OCI-LY7 (cell line): ENCODE measurements at regions not wholly inside any gene's neighbourhood (a gene's known extent, or its start where the extent isn't known, plus 50 kb on each side); places are given as distances from the start of the nearest gene placed in this dataset.

Experiments used
- BruUV-seq: library from RNA; stranded (reverse); fragments of 400-500 nt; replicated peaks from 2 replicates; lab custom pipeline; 2021; lab: Mats Ljungman, UMichigan
- CTCF ChIA-PET: fragments of 300-600 bp; sonication (Branson Sonifier 250); formaldehyde crosslinking; loops from one replicate; lab custom pipeline; 2022; ENCODE audit warnings: antibody characterized with exemption; ENCODE audit not compliant: unreplicated experiment; lab: Charles Lee
- POLR2A ChIA-PET: fragments of 300-600 bp; sonication (Branson Sonifier 250); formaldehyde crosslinking; loops from one replicate; lab custom pipeline; 2022; ENCODE audit warnings: antibody characterized with exemption; lab: Charles Lee
- DNase-seq: peaks from one replicate; pipeline ENCODE4 v3.0.0-alpha.2; 2015; ENCODE audit warnings: low spot score
- H2AFZ ChIP-seq: fragments of 200-600 bp; sonication (generic), shearing (Covaris generic); 2 replicates; pipeline ENCODE4 v1.6.1; 2014; ENCODE audit warnings: mild to moderate bottlenecking, antibody characterized with exemption, low read length, moderate library complexity
- H3K27ac ChIP-seq: fragments of 200-600 bp; sonication (generic); 2 replicates; pipeline ENCODE4 v1.5.1; 2014; ENCODE audit warnings: mixed run types, low read depth, mild to moderate bottlenecking, moderate library complexity, low read length, inconsistent platforms; ENCODE audit not compliant: poor library complexity, severe bottlenecking
- H3K36me3 ChIP-seq: fragments of 200-600 bp; sonication (generic); 2 replicates; pipeline ENCODE4 v1.6.1; 2014; ENCODE audit warnings: mild to moderate bottlenecking, antibody characterized with exemption, low read length, moderate library complexity, mixed read lengths; ENCODE audit not compliant: insufficient read depth
- H3K4me1 ChIP-seq: fragments of 200-600 bp; sonication (generic); 2 replicates; pipeline ENCODE4 v1.5.1; 2014; ENCODE audit warnings: mild to moderate bottlenecking, low read length; ENCODE audit not compliant: insufficient read depth, poor library complexity, severe bottlenecking
- H3K4me2 ChIP-seq: fragments of 200-600 bp; sonication (generic); 2 replicates; pipeline ENCODE4 v1.6.1; 2014; ENCODE audit warnings: mild to moderate bottlenecking, low read length
- H3K4me3 ChIP-seq: fragments of 200-600 bp; sonication (generic); 2 replicates; pipeline ENCODE4 v1.5.1; 2014; ENCODE audit warnings: mild to moderate bottlenecking, low read depth, low read length; ENCODE audit not compliant: poor library complexity, severe bottlenecking
- H3K79me2 ChIP-seq: fragments of 200-600 bp; sonication (generic); 2 replicates; pipeline ENCODE4 v1.6.1; 2016; ENCODE audit warnings: low read depth, mild to moderate bottlenecking, low read length, moderate library complexity, mixed read lengths; ENCODE audit not compliant: insufficient read depth
- H3K9me2 ChIP-seq: fragments of 200-600 bp; sonication (generic); 2 replicates; pipeline ENCODE4 v1.6.1; 2016; ENCODE audit warnings: mild to moderate bottlenecking, low read length, mixed read lengths; ENCODE audit not compliant: insufficient read depth
- H3K9me3 ChIP-seq: fragments of 200-600 bp; sonication (generic); 2 replicates; pipeline ENCODE4 v1.6.1; 2014; ENCODE audit warnings: mild to moderate bottlenecking, mixed run types, low read length, mixed read lengths
- H4K20me1 ChIP-seq: fragments of 200-600 bp; sonication (generic); 2 replicates; pipeline ENCODE4 v1.6.1; 2014; ENCODE audit warnings: mild to moderate bottlenecking, antibody characterized with exemption, low read length, moderate library complexity, mixed read lengths; ENCODE audit not compliant: insufficient read depth
- EZH2phosphoT487 ChIP-seq: fragments of 200-600 bp; sonication (generic); IDR thresholded peaks from 2 replicates; pipeline ENCODE4 v1.6.1; 2018; ENCODE audit warnings: low read depth, borderline replicate concordance, mild to moderate bottlenecking, mixed run types, antibody characterized with exemption, low read length, moderate library complexity, mixed read lengths
- intact Hi-C: fragments of 100-400 bp; cut with micrococcal nuclease; formaldehyde crosslinking; loops from one replicate; pipeline ENCODE4 v1.10.0; 2022; ENCODE audit not compliant: unreplicated experiment
- TF ChIP-seq, protein P1 (sequence below): fragments of 200-600 bp; sonication (generic); conservative IDR thresholded peaks from 2 replicates; pipeline ENCODE4 v1.5.1; 2014; ENCODE audit warnings: mild to moderate bottlenecking, antibody characterized with exemption, low read length, moderate library complexity, mixed read lengths

DNA sequence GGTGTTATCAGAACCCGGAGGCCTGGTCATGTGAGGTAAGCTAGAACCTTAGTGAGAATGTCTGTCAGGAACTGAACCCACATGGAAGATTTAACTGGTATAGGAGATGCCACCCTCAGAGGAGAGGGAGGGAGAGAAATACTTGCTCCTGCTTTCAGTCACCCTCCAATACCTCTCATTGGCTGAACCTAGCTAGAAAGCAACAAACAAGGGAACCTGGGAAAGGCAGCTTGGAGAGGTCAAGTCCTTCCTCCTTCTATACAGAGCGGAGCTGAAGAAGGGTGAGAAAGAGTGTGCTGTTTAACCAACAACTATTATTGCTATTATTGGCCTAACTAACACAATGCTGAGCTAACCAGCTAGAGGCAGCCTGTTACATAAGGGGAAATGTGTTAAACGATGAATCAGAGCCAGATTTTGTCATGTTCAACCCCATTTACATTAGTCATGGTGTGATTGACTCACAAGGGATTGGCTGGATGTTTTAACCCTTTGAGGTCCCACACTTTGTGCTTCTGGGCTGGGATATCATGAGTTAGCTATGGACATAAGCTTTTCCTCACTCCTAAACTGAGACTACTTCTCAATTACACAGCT lies 96.5 kb upstream of the ESX1 start:
- no peaks in the 10 kb centered on the region for H4K20me1 ChIP-seq
- H3K27ac ChIP-seq = no peak overlapping the region
- POLR2A ChIA-PET = no interaction called here
- DNase-seq = no peak
- intact Hi-C loops = no loop called here
- TF ChIP-seq EZH2phosphoT487 = no peak
- TF ChIP-seq, protein P1, sequence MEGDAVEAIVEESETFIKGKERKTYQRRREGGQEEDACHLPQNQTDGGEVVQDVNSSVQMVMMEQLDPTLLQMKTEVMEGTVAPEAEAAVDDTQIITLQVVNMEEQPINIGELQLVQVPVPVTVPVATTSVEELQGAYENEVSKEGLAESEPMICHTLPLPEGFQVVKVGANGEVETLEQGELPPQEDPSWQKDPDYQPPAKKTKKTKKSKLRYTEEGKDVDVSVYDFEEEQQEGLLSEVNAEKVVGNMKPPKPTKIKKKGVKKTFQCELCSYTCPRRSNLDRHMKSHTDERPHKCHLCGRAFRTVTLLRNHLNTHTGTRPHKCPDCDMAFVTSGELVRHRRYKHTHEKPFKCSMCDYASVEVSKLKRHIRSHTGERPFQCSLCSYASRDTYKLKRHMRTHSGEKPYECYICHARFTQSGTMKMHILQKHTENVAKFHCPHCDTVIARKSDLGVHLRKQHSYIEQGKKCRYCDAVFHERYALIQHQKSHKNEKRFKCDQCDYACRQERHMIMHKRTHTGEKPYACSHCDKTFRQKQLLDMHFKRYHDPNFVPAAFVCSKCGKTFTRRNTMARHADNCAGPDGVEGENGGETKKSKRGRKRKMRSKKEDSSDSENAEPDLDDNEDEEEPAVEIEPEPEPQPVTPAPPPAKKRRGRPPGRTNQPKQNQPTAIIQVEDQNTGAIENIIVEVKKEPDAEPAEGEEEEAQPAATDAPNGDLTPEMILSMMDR = no peak
- H3K4me1 ChIP-seq = no peaks in the 10 kb centered on the region
- no peaks in the 10 kb centered on the region for H3K9me2 ChIP-seq
- H3K79me2 ChIP-seq = no peaks in the 10 kb centered on the region
- H3K36me3 ChIP-seq = no peaks in the 10 kb centered on the region
- H3K4me3 ChIP-seq = no peak overlapping the region
- no peak overlapping the region for H3K4me2 ChIP-seq
- no peak overlapping the region for H2AFZ ChIP-seq
- BruUV-seq = no TSS peak
- H3K9me3 ChIP-seq = no peaks in the 10 kb centered on the region
- CTCF ChIA-PET = no interaction called here

DNA sequence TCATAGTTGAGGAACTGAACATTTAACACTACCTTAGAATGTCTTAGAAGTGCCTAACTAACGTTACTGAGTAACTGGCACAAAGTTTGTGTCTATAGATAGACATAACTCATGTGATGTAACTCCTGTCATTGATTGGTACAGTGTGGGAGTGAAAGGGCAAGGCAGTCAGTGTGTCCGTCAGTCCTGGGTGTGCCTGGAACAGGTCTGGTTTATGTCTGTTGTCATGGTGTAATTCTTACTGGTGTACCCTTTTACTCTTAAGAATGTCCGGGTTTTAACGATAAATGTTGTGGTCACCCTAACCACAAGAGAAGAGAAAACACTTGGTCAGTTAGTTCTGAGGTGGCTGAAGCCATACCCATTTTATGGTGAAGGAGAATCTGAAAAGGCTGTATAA lies 93.1 kb upstream of the ESX1 start:
- no peak overlapping the region for H2AFZ ChIP-seq
- intact Hi-C loops = no loop called here
- BruUV-seq = no TSS peak
- H3K9me2 ChIP-seq = no peaks in the 10 kb centered on the region
- no peaks in the 10 kb centered on the region for H3K9me3 ChIP-seq
- DNase-seq = no peak
- no peak overlapping the region for H3K4me2 ChIP-seq
- no peak overlapping the region for H3K27ac ChIP-seq
- TF ChIP-seq, protein P1 = no peak
- TF ChIP-seq EZH2phosphoT487 = no peak
- H3K4me1 ChIP-seq = no peaks in the 10 kb centered on the region
- no peaks in the 10 kb centered on the region for H3K79me2 ChIP-seq
- H3K4me3 ChIP-seq = no peak overlapping the region
- no peaks in the 10 kb centered on the region for H4K20me1 ChIP-seq
- POLR2A ChIA-PET = no interaction called here
- CTCF ChIA-PET = no interaction called here
- H3K36me3 ChIP-seq = no peaks in the 10 kb centered on the region

GRCh38 chrX:104343428-104344129 lies 88.8 kb upstream of the ESX1 start:
- H3K9me3 ChIP-seq = no peaks in the 10 kb centered on the region
- no TSS peak for BruUV-seq
- H3K79me2 ChIP-seq = no peaks in the 10 kb centered on the region
- H3K4me3 ChIP-seq = no peak overlapping the region
- H3K27ac ChIP-seq = no peak overlapping the region
- ChIA-PET POLR2A (no interaction called here), CTCF (no interaction called here)
- no peaks in the 10 kb centered on the region for H4K20me1 ChIP-seq
- H3K4me1 ChIP-seq = no peaks in the 10 kb centered on the region
- intact Hi-C loops = no loop called here
- peak; percentile 46 for DNase-seq
- H2AFZ ChIP-seq = no peak overlapping the region
- H3K9me2 ChIP-seq = no peaks in the 10 kb centered on the region
- H3K36me3 ChIP-seq = no peaks in the 10 kb centered on the region
- TF ChIP-seq, protein P1 = peak; percentile 69
- no peak for TF ChIP-seq EZH2phosphoT487
- no peak overlapping the region for H3K4me2 ChIP-seq
